ENCODE measurements at regions not wholly inside any gene's neighbourhood (a gene's known extent, or its start where the extent isn't known, plus 50 kb on each side); places are given as distances from the start of the nearest gene placed in this dataset.

- TF ChIP-seq CTCF (IDR thresholded peaks at IDR 0.05; ENCODE audit: poor library complexity) (no peak), EZH2phosphoT487 (IDR thresholded peaks at IDR 0.05; ENCODE audit: low read depth, severe bottlenecking, unreplicated experiment) (no peak), EZH2 (IDR thresholded peaks at IDR 0.05; ENCODE audit: borderline replicate concordance) (no peak)
Measured at GRCh38 chr12:30146561-30146960, 362.8 kb upstream of the TMTC1 start.
